Mesodermal cell (in vitro differentiated cells): ENCODE measurements at regions not wholly inside any gene's neighbourhood (a gene's known extent, or its start where the extent isn't known, plus 50 kb on each side); places are given as distances from the start of the nearest gene placed in this dataset.
A peak's percentile ranks its signal among the peaks of the same experiment; 100 is the strongest.

Experiments used
- H3K27ac ChIP-seq: 2 replicates; pipeline ENCODE4 v1.7.0; 2013; ENCODE audit warnings: mild to moderate bottlenecking, low read depth, low read length, moderate library complexity; ENCODE audit not compliant: severe bottlenecking
- H3K36me3 ChIP-seq: 2 replicates; pipeline ENCODE4 v1.7.1; 2013; ENCODE audit warnings: mild to moderate bottlenecking, low read length, moderate library complexity; ENCODE audit not compliant: control insufficient read depth, insufficient read depth
- H3K4me1 ChIP-seq: one replicate; pipeline ENCODE4 v1.7.1; 2013; ENCODE audit warnings: mild to moderate bottlenecking, low read length; ENCODE audit not compliant: insufficient read depth, control insufficient read depth, poor library complexity, severe bottlenecking
- H3K4me3 ChIP-seq: 2 replicates; pipeline ENCODE4 v1.7.0; 2013; ENCODE audit warnings: low read length, control low read depth, mild to moderate bottlenecking; ENCODE audit not compliant: insufficient read depth, poor library complexity, severe bottlenecking; ENCODE audit errors: extremely low read depth
- H3K9me3 ChIP-seq: 2 replicates; pipeline ENCODE4 v1.7.1; 2013; ENCODE audit warnings: mild to moderate bottlenecking, low read length, moderate library complexity; ENCODE audit not compliant: control insufficient read depth
- WGBS, 2 experiments: methylation state at CpG; one replicate each; pipeline ENCODE4 v1.1.5; 2013; ENCODE audit warnings: missing lambda C conversion rate in 2 of 2; ENCODE audit not compliant: insufficient coverage in 2 of 2; 5-methylcytosine and 5-hydroxymethylcytosine counted together

GRCh38 chr11:70545610-70545912, 147.2 kb downstream of the CTTN start:
- Histone ChIP-seq H3K4me3 (no peak overlapping the region), H3K36me3 (no peaks in the 10 kb centered on the region), H3K9me3 (no peaks in the 10 kb centered on the region), H3K27ac (peak overlapping the region; percentile 67), H3K4me1 (peaks cover 16% of the 10 kb centered on the region)
- 89 to 90% methylated on average over 3 to 5 of the region's 5 CpGs for WGBS, 2 experiments

DNA sequence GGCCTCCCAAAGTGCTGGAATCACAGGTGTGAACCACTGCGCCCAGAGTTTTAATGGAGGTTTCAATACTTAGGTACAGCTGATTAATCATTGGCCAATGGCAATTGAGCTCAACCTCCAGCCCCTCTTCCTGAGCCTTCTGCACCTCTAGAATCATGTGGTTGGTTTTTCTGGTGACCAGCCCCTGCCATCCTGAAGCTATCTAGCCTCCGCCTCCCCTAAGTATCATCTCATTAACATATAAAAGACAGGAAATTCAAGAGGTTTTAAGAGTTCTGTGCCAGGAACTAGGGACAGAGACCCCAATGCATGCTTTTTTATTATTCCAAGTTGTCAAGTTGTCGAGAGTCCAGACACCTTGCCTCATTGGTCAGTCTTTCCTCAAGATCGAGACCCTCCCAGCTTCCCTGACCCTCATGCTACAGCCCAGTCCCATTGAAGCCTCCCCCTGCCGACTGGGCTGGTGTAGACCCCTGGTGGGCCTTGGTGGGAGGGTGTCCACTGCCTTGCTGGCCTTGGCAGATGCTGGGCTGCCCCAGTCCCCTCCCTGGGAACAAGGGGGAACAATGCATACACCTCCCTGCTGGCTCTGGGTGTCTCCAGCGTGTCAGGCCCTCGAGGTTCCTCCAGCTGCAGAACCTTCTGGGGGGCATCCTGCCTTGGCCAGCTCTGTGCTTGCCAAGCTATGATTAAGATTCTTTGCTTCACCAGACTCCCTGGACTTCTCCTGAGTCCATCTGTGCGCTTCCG, 148.0 kb downstream of the CTTN start:
- Histone ChIP-seq H3K9me3 (no peaks in the 10 kb centered on the region), H3K4me1 (peaks cover 22% of the 10 kb centered on the region), H3K36me3 (no peaks in the 10 kb centered on the region), H3K4me3 (no peak overlapping the region), H3K27ac (no peak overlapping the region)
- WGBS, 2 experiments = 76 to 77% methylated on average over 6 of the region's 9 CpGs

DNA sequence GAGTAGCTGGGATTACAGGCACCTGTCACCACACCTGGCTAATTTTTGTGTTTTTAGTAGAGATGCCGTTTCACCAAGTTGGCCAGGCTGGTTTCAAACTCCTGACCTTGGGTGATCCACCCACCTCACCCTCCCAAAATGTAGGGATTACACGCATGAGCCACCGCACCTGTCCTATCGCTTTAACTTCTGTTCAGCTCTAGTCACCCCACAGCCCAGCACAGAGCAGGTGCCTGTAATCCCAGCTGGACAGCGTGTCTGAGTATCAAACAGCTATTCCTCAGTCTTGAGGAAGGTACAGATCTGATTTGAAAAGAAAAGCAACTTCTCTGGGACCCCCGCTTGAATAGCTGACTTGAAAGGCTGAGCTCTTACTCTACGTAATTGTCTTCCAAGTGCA, 149.1 kb downstream of the CTTN start:
- Histone ChIP-seq H3K36me3 (no peaks in the 10 kb centered on the region), H3K9me3 (no peaks in the 10 kb centered on the region), H3K4me1 (peaks cover 27% of the 10 kb centered on the region), H3K27ac (no peak overlapping the region), H3K4me3 (no peak overlapping the region)
- 93 to 94% methylated on average over 6 to 7 of the region's 7 CpGs for WGBS, 2 experiments

- Histone ChIP-seq H3K36me3 (no peaks in the 10 kb centered on the region), H3K4me3 (no peak overlapping the region), H3K27ac (no peak overlapping the region), H3K9me3 (no peaks in the 10 kb centered on the region), H3K4me1 (peaks cover 24% of the 10 kb centered on the region)
- WGBS, 2 experiments = 83 to 86% methylated on average over 13 to 14 of the region's 22 CpGs
Measured at GRCh38 chr11:70547821-70548670, 149.7 kb downstream of the CTTN start.

- H3K4me1 ChIP-seq = peaks cover 24% of the 10 kb centered on the region
- H3K36me3 ChIP-seq = no peaks in the 10 kb centered on the region
- 90 to 91% methylated on average over 14 to 15 of the region's 15 CpGs for WGBS, 2 experiments
- H3K9me3 ChIP-seq = no peaks in the 10 kb centered on the region
- H3K4me3 ChIP-seq = no peak overlapping the region
- no peak overlapping the region for H3K27ac ChIP-seq
Measured at GRCh38 chr11:70548976-70549375, 150.6 kb downstream of the CTTN start.

DNA sequence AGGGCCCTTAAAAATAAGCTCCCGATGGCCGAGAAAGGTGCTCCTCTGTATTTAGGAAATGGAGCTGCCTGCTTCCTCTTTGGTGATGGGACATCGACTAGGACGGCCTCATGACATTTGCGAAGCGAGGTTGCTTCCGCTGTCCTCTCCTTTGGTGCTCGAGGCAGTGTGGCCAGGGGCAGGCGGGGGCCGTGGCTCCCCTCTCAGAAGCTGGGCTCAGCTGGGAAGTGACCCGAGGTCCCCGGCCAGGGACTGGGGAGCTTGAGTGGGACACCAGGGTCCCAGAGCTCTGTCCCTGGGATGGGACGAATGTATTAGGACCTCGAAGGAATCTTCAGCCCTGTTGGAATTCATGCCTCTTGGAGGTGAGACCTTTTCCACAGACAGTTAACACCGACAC, 151.1 kb downstream of the CTTN start:
- Histone ChIP-seq H3K9me3 (no peaks in the 10 kb centered on the region), H3K4me1 (peaks cover 24% of the 10 kb centered on the region), H3K36me3 (no peaks in the 10 kb centered on the region), H3K4me3 (no peak overlapping the region), H3K27ac (no peak overlapping the region)
- WGBS, 2 experiments = 89 to 90% methylated on average over 15 of the region's 15 CpGs

GRCh38 chr11:70549796-70550195, 151.5 kb downstream of the CTTN start:
- H3K27ac ChIP-seq = no peak overlapping the region
- no peaks in the 10 kb centered on the region for H3K36me3 ChIP-seq
- no peak overlapping the region for H3K4me3 ChIP-seq
- no peaks in the 10 kb centered on the region for H3K9me3 ChIP-seq
- WGBS, 2 experiments = 93 to 95% methylated on average over 9 to 10 of the region's 11 CpGs
- peaks cover 20% of the 10 kb centered on the region for H3K4me1 ChIP-seq

DNA sequence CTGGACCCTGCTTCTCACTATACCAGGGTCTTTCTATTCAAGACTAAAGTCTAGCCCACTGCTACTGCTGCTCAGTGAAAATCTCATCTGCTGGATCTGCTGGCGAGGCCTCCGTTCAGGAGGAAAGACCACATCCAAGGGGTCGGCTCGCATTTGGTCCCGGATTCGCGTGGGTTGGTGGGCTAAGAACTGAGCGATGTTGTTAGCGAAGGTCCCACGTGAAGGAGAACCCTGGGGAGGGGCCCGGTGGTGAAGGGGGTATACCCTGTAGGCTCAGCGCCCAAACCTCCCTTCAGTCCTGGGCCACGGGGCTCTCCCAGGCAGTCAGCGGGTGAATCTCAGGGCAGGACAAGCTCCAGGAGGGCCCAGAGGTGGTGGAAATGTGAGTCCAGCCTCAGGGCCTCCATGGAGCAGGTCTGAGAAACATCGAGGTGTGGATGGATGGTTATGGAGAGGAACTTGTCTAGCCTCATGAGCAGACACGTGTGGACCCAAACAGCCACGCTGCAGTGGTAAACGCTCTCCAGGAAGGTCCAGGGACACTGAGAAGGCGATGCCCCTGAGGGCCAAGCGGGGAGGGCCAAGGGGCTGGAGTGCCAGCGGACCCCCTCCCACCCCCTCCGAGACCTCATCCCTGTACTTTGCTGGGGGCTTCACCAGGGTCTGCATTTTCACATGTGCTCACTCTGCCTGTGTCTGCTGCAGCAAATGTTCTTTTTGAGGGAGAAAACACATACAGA, 152.3 kb downstream of the CTTN start:
- H3K4me1 ChIP-seq = peaks cover 14% of the 10 kb centered on the region
- H3K4me3 ChIP-seq = no peak overlapping the region

GRCh38 chr11:70551351-70552166, 153.2 kb downstream of the CTTN start:
- H3K27ac ChIP-seq = peak overlapping the region; percentile 68
- H3K4me3 ChIP-seq = no peak overlapping the region
- no peaks in the 10 kb centered on the region for H3K36me3 ChIP-seq
- peaks cover 14% of the 10 kb centered on the region for H3K4me1 ChIP-seq
- 83 to 84% methylated on average over 19 to 20 of the region's 23 CpGs for WGBS, 2 experiments
- H3K9me3 ChIP-seq = no peaks in the 10 kb centered on the region

More for the DNA sequence above, 152.3 kb downstream of the CTTN start:
- Histone ChIP-seq H3K36me3 (no peaks in the 10 kb centered on the region), H3K27ac (no peak overlapping the region), H3K9me3 (no peaks in the 10 kb centered on the region)
- 94% methylated on average over 17 to 22 of the region's 22 CpGs for WGBS, 2 experiments
